ENCODE measurements at regions not wholly inside any gene's neighbourhood (a gene's known extent, or its start where the extent isn't known, plus 50 kb on each side); places are given as distances from the start of the nearest gene placed in this dataset.

DNA sequence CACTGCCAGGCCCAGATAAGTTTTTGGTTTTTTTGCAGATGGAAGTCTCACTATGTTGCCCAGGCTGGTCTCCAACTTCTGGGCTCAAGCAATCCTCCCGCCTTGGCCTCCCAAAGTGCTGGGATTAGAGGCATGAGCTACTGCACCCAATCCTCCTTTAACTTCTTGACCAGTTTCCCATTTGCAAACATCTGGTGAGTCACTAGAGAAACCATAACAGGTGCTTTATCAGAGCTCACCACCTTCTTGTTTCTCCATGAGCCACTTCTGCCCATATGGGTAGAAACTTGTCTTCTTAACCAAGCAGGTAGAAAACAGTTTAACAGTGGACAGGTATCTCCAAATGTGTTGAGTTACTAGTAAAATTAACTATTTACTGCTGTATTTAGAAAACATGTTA, 128.4 kb upstream of the AP1S2 start:
- DNase-seq (ENCODE audit: low read depth, low spot score), result no peak

DNA sequence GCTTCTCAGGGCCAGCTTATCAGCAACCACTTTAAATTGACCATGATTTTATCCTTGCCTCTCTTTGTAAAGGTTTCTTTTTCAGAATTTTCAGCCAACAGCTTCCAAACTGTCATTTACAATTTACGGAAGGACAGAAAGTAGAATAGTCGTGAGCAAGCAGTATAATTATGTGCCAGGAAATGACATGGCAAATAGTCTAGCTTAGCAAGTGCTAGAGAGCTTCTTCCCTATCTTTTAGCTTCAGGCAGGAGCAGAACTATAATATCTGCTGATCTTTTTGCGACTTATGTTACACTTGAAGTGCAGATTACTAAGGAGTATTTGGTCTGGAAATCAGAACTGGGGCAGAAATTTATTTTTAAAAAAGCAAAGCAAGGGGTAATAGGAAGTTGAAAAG, 123.0 kb upstream of the AP1S2 start:
- DNase-seq (ENCODE audit: low read depth, low spot score), result no peak

DNA sequence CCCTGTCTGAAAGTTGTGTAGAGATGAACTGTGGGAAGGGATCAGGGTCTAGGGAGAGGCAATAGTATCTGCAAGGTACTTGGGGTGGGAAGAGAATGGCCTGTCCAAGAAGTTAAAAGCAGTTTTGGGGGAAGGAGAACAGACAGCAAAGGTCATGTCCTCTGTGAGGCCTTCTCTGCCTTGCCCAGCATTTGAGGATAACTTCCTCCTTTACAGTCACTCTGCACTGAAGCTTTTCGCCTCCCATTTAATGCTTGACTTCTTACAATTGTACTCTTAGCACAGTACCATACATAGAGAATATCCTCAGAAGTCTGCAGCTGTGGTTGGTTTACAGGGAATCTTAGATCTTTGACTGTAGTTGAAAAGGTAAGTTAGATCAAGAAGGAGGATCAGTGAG, 121.8 kb upstream of the AP1S2 start:
- no peak for DNase-seq (ENCODE audit: low read depth, low spot score)

DNA sequence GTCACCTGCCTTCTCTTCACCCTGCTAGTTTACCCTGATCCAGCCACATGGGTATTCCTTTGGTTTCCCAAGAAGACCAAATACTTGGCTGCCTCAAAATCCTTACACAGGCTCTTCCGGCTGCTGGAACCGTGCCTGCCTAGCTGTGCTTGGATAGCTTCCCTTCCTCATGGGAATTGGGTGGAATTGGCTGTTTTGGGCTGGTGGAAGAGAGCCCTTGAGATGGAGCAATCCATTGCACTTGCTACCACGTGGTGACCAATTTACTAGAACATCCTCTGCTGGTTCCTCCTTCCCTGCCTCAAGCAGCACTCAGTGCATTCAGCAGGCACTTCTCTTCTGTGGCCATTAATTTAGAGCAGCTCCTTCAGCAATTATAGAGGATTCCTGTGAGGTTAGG, 119.3 kb upstream of the AP1S2 start:
- no peak for DNase-seq (ENCODE audit: low read depth, low spot score)

DNA sequence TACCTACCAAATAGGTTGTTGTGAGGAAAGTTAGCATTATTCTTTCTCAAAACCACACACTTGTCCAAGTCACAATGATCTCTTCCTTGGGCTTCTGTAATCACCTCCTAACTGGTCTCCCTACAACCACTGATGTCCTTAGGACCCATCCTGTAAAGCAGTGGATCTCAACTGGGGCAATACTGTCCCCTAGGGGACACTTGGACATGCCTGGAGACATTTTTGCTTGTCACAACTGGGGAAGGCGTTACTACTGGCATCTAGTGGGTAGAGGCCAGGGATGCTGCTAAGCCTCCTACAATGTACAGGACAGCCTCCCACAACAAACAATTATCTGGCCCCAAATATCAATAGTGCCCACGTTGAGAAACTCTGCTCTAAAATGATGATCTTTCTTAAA, 118.7 kb upstream of the AP1S2 start:
- no peak for DNase-seq (ENCODE audit: low read depth, low spot score)

DNA sequence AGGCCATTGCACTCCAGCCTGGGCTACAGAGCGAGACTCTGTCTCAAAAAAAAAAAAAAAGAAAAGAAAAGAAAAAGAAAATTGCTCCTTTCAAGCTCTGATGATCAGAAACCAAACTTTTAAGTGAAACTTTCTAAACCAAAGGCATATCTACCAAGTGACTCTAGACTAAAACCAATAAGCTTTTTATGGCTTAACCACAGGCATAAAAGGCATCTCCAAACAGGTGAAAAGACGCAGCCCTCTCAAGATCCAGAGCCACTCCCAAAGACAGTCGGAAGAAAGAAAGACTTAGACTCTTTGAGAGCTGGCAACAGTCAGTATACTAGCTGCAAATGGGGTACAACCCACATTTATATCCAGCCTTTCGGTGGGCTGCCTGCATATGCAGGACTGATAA, 117.1 kb upstream of the AP1S2 start:
- DNase-seq (ENCODE audit: low read depth, low spot score), result no peak

DNA sequence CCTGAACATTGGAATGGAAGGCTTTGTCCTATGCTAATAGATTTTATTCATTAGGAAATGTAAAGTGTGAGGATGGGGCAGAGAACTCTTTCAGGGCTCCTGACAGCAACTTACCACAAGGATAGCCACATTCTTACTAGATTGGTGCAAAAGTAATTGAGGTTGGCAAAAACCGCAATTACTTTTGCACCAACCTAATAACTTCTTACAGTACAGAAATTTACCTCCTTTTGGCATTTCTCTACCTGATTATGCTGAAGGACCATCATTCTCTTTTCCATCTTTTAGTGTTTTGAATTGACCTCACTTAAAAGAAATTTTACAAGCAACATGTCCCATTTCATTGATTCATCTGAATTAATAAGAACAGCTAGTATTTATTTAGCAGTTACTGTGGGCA, 109.2 kb upstream of the AP1S2 start:
- DNase-seq (ENCODE audit: low read depth, low spot score), result no peak

DNA sequence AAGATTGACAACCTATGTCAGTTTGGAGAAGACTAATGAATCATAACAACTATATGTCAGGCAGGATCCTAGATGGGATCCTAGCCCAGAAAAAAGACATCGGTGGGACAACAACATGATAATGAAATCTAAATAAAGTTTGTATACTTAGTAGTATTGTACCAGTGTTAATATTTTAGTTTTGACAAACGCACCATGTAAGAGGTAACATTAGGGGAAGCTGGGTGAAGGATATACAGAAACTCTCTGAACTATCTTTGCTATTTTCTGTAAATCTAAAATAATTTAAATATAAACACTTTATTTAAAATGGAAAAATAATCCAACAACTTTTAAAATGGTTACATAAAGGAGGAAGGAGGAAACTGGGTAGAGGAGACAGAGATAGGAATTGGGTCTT, 105.6 kb upstream of the AP1S2 start:
- DNase-seq (ENCODE audit: low read depth, low spot score), result no peak

DNA sequence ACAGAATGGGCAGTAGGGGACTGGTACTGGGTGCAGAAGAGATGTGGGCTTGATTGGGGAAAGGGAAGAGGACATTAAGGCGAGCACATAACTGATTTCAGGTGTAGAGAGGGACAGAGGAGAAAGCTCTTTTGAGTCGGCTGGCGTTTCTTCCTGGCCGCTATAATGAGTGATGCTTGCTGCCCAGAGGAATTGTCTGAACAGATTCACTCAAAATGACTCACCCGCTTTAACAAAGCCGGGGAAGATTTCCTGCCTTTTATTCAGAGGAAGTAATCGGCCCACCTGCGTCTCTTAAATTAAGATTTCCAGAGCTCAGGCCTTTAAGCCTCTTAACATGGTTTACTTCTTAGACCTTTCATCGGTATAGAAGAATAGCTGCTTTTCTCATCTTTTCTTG, 102.1 kb upstream of the AP1S2 start:
- no peak for DNase-seq (ENCODE audit: low read depth, low spot score)

DNA sequence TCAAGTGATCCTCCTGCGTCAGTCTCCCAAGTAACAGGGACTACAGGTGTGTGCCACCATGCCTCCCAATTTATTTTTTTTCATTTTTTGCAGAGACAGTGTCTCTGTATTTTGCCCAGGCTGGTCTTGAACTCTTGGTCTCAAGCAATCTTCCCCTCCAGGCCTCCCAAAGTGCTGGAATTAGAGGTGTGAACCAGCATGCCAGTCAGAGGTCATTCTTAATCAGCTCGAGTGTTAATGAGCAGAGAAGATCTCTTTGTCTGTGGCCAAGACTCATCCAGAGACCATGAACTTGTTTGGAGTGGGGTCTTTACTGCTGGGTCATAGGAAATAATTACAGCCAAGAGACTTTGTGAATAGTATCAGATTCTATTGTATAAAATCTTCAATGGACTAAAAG, 99.2 kb upstream of the AP1S2 start:
- DNase-seq (ENCODE audit: low read depth, low spot score), result no peak

DNA sequence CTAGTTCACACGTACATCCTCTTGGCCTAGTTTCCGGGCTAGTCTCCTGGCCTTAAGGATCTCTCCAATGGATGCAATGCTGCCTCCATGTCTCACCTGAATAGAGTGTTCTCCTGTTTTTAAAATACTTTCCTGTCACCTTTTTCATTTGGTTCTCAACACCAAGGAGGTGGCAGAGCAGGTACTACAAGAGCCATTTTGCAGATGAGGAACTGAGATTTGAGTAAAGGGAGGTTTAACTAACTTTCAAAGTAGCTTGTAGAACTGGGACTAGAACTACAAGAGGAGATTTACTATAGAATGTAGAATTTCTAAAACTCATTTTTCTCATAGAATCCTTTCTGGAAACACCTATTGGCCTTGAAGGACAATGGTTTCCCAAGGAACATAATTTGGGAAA, 97.6 kb upstream of the AP1S2 start:
- no peak for DNase-seq (ENCODE audit: low read depth, low spot score)

DNA sequence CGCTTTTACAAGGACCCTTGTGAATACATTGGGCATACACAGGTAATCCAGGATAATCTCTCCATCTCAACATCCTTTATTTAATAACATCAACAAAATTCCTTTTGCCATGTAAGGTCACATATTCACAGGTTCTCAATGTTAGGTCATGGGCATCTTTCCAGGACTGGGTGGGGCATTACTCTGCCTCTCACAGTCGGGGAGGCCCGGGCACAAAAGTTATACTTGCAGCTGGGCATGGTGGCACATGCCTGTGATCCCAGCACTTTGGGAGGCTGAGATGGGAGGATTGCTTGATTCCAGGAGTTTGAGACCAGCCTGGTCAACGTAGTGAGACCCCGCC, 93.7 kb upstream of the AP1S2 start:
- no peak for DNase-seq (ENCODE audit: low read depth, low spot score)

DNA sequence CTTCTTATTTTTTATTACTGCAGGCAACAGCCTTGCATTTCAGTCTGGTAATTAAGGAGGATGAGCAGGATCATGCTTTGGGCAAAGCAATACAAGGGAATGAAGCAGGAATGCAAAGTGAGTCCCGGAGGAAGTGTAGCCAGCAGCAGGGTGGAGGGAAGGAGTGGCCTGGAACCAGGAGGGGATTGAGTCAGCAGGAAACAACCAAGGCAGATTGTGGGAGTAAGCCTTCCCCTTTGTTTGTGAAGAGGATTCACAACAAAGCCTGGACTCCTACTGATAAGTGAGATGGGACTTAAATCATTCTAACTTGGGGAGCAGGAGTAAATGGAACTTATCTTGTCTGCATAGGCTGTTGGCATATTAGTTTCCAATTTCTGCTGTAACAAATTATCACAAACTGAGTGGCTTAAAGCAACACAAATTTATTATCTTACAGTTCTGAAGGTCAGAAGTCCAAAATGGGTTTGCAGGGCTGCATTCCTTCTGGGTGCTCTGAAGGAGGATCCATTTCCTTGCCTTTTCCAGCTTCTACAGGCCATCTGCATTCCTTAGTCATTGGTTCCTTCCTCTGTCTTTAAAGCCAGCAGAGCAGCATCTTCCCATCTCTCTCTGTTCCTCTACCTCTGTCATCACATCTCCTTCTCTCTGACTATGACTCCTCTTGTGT, 93.2 kb upstream of the AP1S2 start:
- DNase-seq (ENCODE audit: low read depth, low spot score), result no peak

DNA sequence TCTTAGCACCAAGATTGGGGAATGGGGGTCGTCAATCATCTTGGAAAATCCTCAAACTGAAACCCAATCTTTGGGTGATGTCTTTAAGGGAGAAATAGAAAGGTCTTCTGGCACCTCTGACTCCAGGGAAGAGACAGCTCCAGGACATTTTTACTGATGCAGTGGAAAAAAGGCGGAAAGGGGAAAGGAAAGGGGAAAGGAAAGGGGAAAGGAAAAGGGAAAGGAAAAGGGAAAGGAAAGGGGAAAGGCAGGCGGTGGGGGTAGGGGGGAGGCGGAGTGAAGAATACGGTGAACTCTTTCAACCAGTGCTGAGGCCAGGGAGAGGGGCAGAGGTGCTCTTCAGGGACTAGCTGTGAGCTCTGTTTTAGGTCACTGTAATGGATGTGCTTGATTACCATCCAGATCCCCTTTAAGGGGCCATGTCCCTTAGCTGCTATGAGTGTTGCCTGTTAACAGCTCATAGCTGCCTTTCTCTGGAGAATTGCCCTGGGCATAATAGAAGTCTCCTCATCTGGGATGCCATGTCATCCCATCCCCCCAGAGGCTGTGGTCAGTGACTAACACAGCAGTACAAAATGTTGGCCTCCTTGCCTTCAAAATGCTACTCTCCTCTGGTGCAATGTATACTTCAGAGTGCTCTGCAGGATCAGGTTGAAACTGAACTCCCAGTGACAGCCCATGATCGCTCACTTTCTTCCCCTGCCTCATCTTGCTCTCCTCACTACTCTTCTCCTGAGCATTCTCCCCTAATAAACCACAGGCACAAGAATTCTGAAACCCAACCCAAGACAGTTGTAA, 92.4 kb upstream of the AP1S2 start:
- no peak for DNase-seq (ENCODE audit: low read depth, low spot score)

DNA sequence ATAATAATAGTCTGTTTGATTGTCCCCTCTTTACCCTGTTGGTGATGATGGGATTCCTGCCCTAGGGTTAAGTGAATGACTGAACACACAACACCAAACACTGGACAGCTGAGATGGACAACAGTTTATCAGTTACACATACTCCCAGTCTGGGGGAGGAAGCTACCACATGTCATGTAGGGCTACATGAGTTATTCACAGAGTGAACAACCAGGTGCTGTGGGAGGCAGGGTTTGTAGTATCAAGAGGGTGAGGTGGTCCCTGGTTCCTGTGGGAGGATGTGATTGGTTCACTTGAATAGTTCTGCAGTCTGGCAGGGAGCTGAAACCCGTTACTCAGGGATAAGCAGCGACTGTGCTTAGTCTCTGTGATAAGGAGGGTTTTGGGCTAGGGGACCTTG, 88.8 kb upstream of the AP1S2 start:
- no peak for DNase-seq (ENCODE audit: low read depth, low spot score)

DNA sequence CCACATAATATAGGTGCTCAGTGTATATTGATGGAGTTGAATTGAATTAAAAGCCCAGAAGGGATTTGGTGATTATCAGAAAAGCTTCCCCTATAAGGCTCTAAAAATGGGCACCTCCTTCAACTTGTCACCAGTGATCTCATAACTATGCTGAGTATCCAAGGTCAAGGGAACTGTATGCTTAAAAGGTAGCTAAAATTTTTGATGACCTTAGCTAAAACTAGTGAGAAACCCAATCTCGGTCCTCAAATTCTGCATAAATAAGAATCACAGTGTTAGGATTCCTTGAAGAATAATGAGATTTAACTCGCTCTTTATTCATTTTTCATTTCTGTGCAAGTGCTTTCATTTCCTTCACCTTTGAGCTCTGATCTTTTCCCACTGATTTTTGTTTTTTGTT, 87.7 kb upstream of the AP1S2 start:
- DNase-seq (ENCODE audit: low read depth, low spot score), result no peak

DNA sequence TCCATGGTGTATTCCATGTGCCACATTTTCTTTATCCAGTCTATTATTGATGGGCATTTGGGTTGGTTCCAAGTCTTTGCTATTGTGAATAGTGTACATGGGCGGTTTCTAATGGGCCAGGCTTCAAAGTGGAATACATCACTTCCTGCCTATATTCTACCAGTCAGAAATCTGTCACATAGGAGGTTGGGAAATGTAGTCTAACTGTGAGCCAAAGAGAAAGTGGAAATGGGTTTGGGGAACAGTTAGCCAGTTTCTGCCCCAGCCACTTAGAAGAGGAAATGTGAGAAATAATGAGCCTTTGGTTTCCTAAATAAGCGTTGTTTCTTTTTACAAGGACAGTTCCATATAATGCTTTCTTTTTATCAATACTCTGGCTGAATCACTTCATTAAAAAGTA, 85.1 kb upstream of the AP1S2 start:
- no peak for DNase-seq (ENCODE audit: low read depth, low spot score)

DNA sequence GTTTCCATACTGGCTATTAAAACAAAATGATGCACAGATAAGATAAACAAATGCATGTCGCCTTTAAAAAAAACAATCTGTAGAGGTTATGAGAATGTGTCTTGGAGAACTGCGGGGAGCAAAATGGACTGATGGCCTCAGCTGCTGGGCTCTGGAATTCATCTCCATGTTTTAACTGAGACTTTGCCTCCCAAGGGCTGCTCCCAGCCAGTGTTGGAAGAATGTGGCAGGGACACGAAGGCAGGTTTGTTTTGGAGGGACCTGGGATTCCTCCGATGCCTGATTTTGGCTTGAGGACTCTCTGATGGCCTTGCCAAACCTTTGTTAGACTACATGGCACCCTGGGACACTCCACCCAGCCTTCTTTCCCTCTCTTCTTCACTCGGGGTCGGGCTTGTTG, 83.5 kb upstream of the AP1S2 start:
- no peak for DNase-seq (ENCODE audit: low read depth, low spot score)

DNA sequence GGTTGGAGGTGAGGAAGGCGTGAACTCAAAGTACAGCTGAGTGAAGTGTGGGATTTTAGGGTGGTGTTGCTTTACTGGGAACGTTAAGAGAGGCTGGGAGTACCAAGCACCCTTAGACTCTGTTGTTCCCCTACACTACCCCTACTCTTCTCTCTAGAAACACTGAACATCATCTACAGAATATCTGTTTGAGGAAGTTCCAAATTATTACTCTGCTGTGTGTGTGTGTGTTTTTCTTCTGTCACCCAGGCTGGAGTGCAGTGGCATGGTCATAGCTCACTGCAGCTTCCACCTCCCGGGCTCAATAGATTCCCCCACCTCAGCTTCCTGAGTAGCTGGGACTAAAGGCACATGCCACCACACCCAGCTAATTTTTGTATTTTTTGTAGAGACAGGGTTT, 76.7 kb upstream of the AP1S2 start:
- DNase-seq (ENCODE audit: low read depth, low spot score), result no peak

DNA sequence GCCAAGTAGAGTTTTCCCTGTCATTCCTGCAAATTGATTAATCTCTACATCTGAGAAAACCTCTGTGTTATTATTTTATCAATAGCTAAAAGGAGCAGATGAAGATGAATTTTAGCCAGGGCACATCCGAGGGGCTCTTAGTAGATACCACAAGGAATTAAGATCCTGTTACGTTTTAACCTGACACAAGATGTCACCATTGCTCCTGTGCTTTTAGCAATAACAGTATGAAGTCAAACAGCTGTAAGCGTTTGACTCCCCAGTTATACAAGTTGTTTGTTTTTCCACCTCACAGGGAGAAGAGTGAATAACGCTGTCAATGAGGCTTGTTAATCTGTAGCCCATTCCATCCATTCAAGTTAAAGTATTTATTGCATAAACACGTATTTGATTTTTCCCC, 76.0 kb upstream of the AP1S2 start:
- DNase-seq (ENCODE audit: low read depth, low spot score), result peak; percentile 6

DNA sequence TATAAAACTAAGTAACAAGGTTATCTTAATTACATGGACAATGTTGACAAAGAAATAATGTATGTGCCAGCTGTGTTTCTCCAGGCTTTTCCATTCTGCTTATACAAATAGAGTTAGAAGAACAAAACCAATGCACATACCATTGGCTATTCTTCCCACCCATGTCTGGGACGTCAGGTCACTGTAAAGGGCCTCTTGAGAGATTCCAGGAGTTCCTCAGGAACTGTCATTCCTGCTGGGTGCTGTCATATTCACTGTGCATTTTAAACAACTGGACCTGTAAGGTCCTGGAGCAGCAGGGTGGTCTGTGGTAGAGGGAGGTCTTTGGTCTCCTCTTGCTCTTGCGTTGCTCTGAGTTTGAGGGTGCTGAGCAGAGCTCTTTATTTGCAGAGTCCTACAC, 74.6 kb upstream of the AP1S2 start:
- DNase-seq (ENCODE audit: low read depth, low spot score), result no peak

DNA sequence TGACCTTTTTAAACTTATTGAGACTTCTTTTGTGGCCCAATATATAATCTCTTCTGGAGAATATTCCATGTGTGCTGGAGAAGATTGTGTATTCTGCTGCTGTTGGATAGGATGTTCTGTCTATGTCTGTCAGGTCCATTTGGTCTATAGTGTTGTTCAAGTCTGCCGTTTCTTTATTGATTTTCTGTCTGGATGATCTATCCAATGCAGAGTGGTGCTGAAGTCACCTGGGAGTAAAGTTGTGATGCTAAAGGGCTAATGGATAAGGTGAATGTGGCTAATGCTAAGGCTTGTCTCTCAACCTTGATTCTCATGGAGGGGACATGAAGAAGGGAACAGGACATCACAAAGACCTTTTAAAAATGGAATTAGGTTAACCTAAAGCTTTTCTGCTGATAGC, 72.0 kb upstream of the AP1S2 start:
- DNase-seq (ENCODE audit: low read depth, low spot score), result no peak

DNA sequence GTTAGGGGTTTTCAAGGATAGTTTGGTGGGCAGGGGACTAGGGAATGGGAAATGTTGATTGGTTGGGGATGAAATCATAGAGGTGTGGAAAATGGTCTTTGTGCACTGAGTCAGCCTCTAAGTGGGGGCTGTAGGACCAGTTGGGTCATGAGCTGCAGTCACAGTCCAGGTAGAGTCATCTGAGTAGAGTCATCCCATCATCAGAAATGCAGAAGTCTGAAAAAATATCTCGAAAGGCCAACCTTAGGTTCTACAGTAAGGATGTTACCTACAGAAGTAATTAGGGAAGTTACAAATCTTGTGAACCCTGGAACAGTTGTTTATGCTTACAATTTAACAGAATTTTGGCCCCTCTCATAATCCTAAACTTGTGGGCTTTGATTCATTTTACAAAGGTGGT, 63.4 kb upstream of the AP1S2 start:
- no peak for DNase-seq (ENCODE audit: low read depth, low spot score)

DNA sequence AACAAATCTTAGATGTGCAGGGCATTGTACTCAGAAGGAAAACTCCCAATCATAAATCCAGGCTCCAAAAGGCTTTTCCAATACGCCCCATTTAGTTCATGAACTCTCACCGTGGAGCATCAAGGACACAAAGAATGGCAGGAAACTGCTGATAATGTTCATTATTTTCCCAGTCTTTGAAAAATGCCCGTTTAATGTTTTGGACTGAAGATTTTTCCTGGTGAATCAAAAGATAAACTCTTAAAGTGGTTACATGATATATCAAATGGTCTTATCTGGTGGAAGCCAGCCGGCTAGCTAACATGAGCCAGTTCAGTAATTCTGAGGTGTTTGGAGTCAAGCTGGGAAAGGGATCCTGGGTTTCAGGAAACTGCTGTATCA, 62.1 kb upstream of the AP1S2 start:
- DNase-seq (ENCODE audit: low read depth, low spot score), result no peak
